Astrocyte of the spinal cord (primary cell): ENCODE measurements at regions not wholly inside any gene's neighbourhood (a gene's known extent, or its start where the extent isn't known, plus 50 kb on each side); places are given as distances from the start of the nearest gene placed in this dataset.
A peak's percentile ranks its signal among the peaks of the same experiment; 100 is the strongest.
"Not testable (repeated sequence)": the region's sequence is repeated elsewhere in the genome, so short reads cannot be mapped to it uniquely, and the experiment has no call there.

Experiments used
- DNase-seq: peaks from one replicate; pipeline ENCODE4 v3.0.0; 2011; ENCODE audit warnings: low read depth, low spot score
- H3K4me3 ChIP-seq: 2 replicates; pipeline ENCODE4 v1.5.1; 2011; ENCODE audit warnings: low read depth, mild to moderate bottlenecking, low read length, moderate library complexity
- CTCF ChIP-seq: IDR thresholded peaks from 2 replicates; pipeline ENCODE4 v1.5.1; 2012; ENCODE audit warnings: low read depth, mild to moderate bottlenecking, low read length, inconsistent platforms
- in situ Hi-C: cut with HindIII; loops from 2 replicates; pipeline ENCODE4 v1.10.0; 2017; ENCODE audit warnings: low sequenced_read_pairs

DNA sequence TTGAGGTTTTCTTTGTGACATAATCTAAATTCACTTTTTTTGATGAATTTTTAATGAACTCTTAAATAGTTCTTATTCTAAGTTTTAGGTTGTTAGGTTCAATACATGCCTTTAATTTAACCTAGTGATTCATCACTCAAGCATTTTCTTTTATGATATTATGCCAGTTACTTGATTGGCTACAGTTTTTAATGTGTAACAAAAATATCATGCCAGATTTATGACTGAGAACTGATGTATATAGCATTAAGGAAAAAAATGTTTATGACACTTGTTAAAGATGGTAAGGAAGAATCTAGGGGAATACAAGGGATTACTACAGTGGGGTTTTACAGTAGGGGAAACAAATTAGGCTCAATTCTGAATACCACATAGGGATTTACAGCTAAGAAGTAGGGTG is 103.1 kb downstream of the VGLL3 start:
- no peak for DNase-seq
- no peak for TF ChIP-seq CTCF
- in situ Hi-C loops = no loop called here
- no peak overlapping the region for H3K4me3 ChIP-seq

DNA sequence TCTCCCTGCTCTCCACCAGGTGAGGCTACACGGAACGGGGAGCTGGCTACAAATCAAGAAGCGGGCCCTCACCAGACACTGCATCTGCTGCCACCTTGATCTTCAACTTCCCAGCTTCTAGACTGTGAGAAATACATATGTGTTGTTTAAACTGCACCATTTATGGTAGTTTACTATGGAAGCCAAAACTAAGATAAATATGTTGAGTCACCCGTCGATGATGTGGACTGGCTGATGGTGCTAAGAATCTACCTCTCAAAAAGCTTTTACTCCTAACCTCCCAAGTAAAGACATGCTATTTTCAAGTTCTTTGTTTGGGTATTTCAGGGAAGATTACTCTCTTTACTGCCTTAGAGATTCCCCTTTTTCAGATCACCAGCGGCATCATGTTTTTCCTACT is 110.9 kb downstream of the VGLL3 start:
- no peak for TF ChIP-seq CTCF
- no peak for DNase-seq
- H3K4me3 ChIP-seq = no peak overlapping the region
- in situ Hi-C loops = no loop called here

- in situ Hi-C loops, H3K4me3 ChIP-seq, DNase-seq: not testable (repeated sequence)
Measured at GRCh38 chr3:86876504-86877181, 114.3 kb downstream of the VGLL3 start.

DNA sequence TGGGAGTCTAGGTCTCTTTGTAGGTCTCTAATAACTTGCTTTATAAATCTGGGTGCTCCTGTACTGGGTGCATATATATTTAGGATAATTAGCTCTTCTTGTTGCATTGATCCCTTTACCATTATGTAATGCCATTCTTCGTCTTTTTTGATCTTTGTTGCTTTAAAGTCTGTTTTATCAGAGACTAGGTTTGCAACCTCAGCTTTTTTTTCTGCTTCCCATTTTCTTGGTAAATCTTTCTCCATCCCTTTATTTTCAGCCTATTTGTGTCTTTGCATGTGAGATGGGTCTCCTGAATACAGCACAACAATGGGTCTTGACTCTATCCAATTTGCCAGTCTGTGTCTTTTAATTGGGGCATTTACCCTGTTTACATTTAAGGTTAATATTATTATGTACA is 116.2 kb downstream of the VGLL3 start:
- DNase-seq, H3K4me3 ChIP-seq, in situ Hi-C loops: not testable (repeated sequence)

DNA sequence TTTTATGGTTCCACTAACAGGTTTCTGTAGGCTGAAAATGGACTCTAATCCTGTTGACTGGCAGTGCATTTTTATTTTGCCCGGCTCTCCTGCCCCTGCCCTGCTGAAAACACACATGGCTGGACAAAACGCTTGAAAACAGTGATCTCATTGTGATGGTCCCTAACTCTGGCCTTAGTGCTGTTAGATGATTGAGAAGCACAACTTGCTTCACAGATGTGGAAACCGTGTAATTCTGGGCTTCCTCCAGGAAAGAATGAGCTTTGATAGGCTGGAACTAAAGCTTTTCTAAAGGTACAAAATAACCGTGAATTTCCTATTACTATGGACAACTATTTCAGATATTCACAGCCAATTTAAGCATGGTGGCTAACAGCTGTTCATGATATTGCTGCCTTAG is 121.4 kb downstream of the VGLL3 start:
- in situ Hi-C loops = no loop called here
- H3K4me3 ChIP-seq = no peak overlapping the region
- DNase-seq = no peak

GRCh38 chr3:86867982-86868381 is 123.0 kb downstream of the VGLL3 start:
- no peak overlapping the region for H3K4me3 ChIP-seq
- no peak for TF ChIP-seq CTCF
- in situ Hi-C loops = no loop called here
- DNase-seq = peak; percentile 53

More for the DNA sequence above, 121.4 kb downstream of the VGLL3 start:
- TF ChIP-seq CTCF = no peak

- TF ChIP-seq CTCF = no peak
- in situ Hi-C loops = no loop called here
- H3K4me3 ChIP-seq = no peak overlapping the region
- peak; percentile 47 for DNase-seq
Measured at GRCh38 chr3:86865506-86865905, 125.4 kb downstream of the VGLL3 start.

DNA sequence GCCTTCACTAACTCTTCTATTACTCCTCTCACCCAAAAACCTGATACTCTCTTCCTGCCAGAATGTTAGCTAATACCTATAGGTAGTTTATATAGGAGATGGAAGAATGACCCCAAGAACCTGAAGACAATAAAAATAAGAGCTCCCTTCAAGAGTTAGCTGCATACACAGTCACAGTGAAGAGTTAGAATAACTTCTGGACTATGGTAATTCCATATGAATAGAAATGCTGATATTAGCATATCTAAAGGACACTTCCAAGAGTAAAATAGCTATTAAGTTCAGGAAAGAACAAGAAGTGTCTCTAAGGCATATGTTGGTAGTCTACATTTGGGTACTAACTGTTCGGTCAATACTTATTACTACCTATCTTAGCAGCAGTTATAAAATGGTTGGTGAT is 134.2 kb downstream of the VGLL3 start:
- DNase-seq = no peak
- in situ Hi-C loops = no loop called here
- no peak for TF ChIP-seq CTCF
- no peak overlapping the region for H3K4me3 ChIP-seq
